Astrocyte of the cerebellum (primary cell): ENCODE measurements at regions not wholly inside any gene's neighbourhood (a gene's known extent, or its start where the extent isn't known, plus 50 kb on each side); places are given as distances from the start of the nearest gene placed in this dataset.

Source experiments
- DNase-seq: peaks from one replicate; pipeline ENCODE4 v3.0.0-alpha.2; 2011; ENCODE audit warnings: low read depth
- H3K4me3 ChIP-seq: 2 replicates; pipeline ENCODE4 v1.5.1; 2011; ENCODE audit warnings: mild to moderate bottlenecking, low read depth, low read length, moderate library complexity
- CTCF ChIP-seq: IDR thresholded peaks from 2 replicates; pipeline ENCODE4 v1.5.1; 2012; ENCODE audit warnings: low read length, low read depth, moderate library complexity, mild to moderate bottlenecking; ENCODE audit errors: missing control alignments
- in situ Hi-C: cut with HindIII; loops from 2 replicates; pipeline ENCODE4 v1.10.0; 2017; ENCODE audit warnings: low sequenced_read_pairs

DNA sequence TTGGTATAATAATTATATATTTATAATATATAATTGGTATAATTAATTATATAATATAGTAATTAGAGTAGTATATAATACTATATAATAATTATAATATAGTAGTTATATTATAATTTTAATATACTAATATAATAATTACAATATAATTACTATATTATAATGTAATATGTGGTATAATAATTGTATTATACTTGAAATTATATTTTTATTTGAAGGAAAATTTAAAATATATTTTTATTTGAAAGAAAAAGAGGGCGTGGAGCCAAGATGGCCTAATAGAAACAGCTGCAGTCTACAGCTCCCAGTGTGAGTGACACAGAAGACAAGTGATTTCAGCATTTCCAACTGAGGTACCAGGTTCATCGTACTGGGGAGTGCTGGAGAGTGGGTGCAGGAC lies 365.9 kb downstream of the MMUT start:
- no peak overlapping the region for H3K4me3 ChIP-seq
- no peak for TF ChIP-seq CTCF
- DNase-seq, result no peak
- in situ Hi-C loops, result no loop called here

- in situ Hi-C loops, result no loop called here
- H3K4me3 ChIP-seq, result no peak overlapping the region
- TF ChIP-seq CTCF, result no peak
- DNase-seq, result no peak
Observed at GRCh38 chr6:49088631-49089030, 374.4 kb downstream of the MMUT start.

DNA sequence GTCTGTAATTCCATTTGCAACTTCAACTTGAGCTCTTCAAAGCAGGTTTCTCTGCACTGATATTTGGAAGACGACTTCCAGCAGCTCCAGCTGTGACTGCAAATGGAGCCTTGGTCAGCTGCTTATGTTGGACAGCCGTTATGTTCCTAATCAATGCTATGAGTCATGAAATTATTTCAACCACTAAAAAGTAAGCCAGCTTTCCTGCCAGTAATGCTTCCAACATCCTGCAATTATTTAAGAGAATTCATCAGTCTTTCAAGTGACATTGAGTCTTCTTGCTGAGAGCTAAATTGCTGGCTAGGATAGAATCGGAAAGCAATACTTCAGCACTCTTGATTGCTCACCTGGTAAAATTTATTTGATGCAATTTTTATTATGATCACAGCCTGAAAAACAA lies 375.7 kb downstream of the MMUT start:
- no peak for DNase-seq
- no peak overlapping the region for H3K4me3 ChIP-seq
- no peak for TF ChIP-seq CTCF
- in situ Hi-C loops, result no loop called here

DNA sequence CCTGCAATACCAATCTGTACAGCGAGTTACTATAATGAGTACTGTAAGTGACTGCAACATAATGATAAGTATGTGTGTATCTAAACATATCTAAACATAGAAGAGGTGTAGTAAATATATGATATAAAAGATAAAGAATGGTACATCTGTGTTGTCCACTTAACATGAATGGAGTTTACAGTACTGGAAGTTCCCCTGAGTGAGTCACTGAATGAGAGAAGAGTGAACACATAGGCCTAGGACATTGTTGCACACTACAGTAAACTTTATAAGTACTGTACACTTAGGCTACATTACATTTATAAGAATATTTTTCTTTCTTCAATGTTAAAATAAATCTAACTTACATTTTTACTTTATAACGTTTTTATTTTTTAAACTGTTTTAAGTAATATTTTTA lies 380.4 kb downstream of the MMUT start:
- no peak overlapping the region for H3K4me3 ChIP-seq
- DNase-seq, result no peak
- TF ChIP-seq CTCF, result no peak
- in situ Hi-C loops, result no loop called here

- in situ Hi-C loops, result no loop called here
- no peak overlapping the region for H3K4me3 ChIP-seq
- no peak for TF ChIP-seq CTCF
- no peak for DNase-seq
Observed at GRCh38 chr6:49072885-49073620, 390.0 kb downstream of the MMUT start.

DNA sequence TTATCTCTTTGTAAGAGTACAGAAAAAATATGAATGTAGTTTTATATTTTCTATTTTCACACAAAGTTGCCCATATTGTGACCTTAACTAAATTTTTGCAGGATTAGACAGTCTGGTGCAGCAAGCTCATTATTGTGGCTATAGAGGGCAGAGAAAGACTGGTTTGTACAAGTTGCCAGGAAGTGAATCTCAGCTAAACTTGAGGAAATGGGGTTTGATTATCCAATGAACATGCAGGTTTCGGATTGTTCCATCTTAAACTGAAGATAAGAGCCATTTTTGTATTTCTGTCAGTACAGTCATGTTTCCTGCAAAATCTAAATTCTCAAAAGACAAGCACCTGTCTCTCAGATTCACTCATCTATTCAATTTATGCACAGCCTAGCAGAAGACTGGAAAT lies 390.9 kb downstream of the MMUT start:
- no peak for DNase-seq
- no peak for TF ChIP-seq CTCF
- in situ Hi-C loops, result no loop called here
- H3K4me3 ChIP-seq, result no peak overlapping the region
